ENCODE measurements at regions not wholly inside any gene's neighbourhood (a gene's known extent, or its start where the extent isn't known, plus 50 kb on each side); places are given as distances from the start of the nearest gene placed in this dataset.

- no peaks in the 10 kb centered on the region for H3K36me3 Mint-ChIP-seq (ENCODE audit: low read depth)
- Histone ChIP-seq H3K27me3 (ENCODE audit: control insufficient read depth in 1 of 2, insufficient read depth in 2 of 2, low read length in 2 of 2) (no peaks in the 10 kb centered on the region), H3K36me3 (ENCODE audit: insufficient read depth, low read length) (no peaks in the 10 kb centered on the region), H3K27ac (ENCODE audit: low read depth in 1 of 2, low read length in 2 of 2) (no peak overlapping the region), H3K4me3 (ENCODE audit: low read length) (no peak overlapping the region), H3K4me1 (ENCODE audit: insufficient read depth, low read length) (no peaks in the 10 kb centered on the region), H3K9me3 (ENCODE audit: control insufficient read depth in 1 of 2, insufficient read depth in 1 of 2, low read length in 2 of 2) (no peaks in the 10 kb centered on the region)
- ChIA-PET CTCF (no interaction called here), POLR2A (no interaction called here)
- TF ChIP-seq CTCF (IDR thresholded peaks at IDR 0.05): no peak
- no peaks in the 10 kb centered on the region for H3K4me1 Mint-ChIP-seq (ENCODE audit: low read depth)
- H3K9me3 Mint-ChIP-seq: no peaks in the 10 kb centered on the region
- H3K4me3 Mint-ChIP-seq: no peak overlapping the region
- intact Hi-C loops (cut with DNase I, micrococcal nuclease): no loop called here
- DNase-seq (no peak), ATAC-seq (ENCODE audit: poor library complexity) (no peak)
- H3K27me3 Mint-ChIP-seq: no peaks in the 10 kb centered on the region
- no peak overlapping the region for H3K27ac Mint-ChIP-seq
Observed at GRCh38 chr2:19137433-19137832, 221.0 kb downstream of the OSR1 start.

- CTCF ChIA-PET: no interaction called here
- Mint-ChIP-seq H3K27me3 (no peaks in the 10 kb centered on the region), H3K36me3 (ENCODE audit: low read depth) (no peaks in the 10 kb centered on the region), H3K4me3 (no peak overlapping the region), H3K27ac (no peak overlapping the region), H3K9me3 (no peaks in the 10 kb centered on the region), H3K4me1 (ENCODE audit: low read depth) (no peaks in the 10 kb centered on the region)
- Histone ChIP-seq H3K27ac (ENCODE audit: low read depth in 1 of 2, low read length in 2 of 2) (no peak overlapping the region), H3K4me3 (ENCODE audit: low read length) (no peak overlapping the region), H3K4me1 (ENCODE audit: insufficient read depth, low read length) (no peaks in the 10 kb centered on the region), H3K36me3 (ENCODE audit: insufficient read depth, low read length) (no peaks in the 10 kb centered on the region), H3K27me3 (ENCODE audit: control insufficient read depth in 1 of 2, insufficient read depth in 2 of 2, low read length in 2 of 2) (no peaks in the 10 kb centered on the region), H3K9me3 (ENCODE audit: control insufficient read depth in 1 of 2, insufficient read depth in 1 of 2, low read length in 2 of 2) (no peaks in the 10 kb centered on the region)
- ATAC-seq (ENCODE audit: poor library complexity) (no peak), DNase-seq (no peak)
- intact Hi-C loops (cut with DNase I, micrococcal nuclease): no loop called here
- POLR2A ChIA-PET: no interaction called here
- no peak for TF ChIP-seq CTCF (IDR thresholded peaks at IDR 0.05)
Observed at GRCh38 chr2:19132967-19133366, 225.5 kb downstream of the OSR1 start.

- Mint-ChIP-seq H3K27me3 (no peaks in the 10 kb centered on the region), H3K4me1 (ENCODE audit: low read depth) (no peaks in the 10 kb centered on the region), H3K36me3 (ENCODE audit: low read depth) (no peaks in the 10 kb centered on the region), H3K27ac (no peak overlapping the region), H3K9me3 (no peaks in the 10 kb centered on the region), H3K4me3 (no peak overlapping the region)
- Histone ChIP-seq H3K4me1 (ENCODE audit: insufficient read depth, low read length) (no peaks in the 10 kb centered on the region), H3K27ac (ENCODE audit: low read depth in 1 of 2, low read length in 2 of 2) (no peak overlapping the region), H3K9me3 (ENCODE audit: control insufficient read depth in 1 of 2, insufficient read depth in 1 of 2, low read length in 2 of 2) (no peaks in the 10 kb centered on the region), H3K4me3 (ENCODE audit: low read length) (no peak overlapping the region), H3K27me3 (ENCODE audit: control insufficient read depth in 1 of 2, insufficient read depth in 2 of 2, low read length in 2 of 2) (no peaks in the 10 kb centered on the region), H3K36me3 (ENCODE audit: insufficient read depth, low read length) (no peaks in the 10 kb centered on the region)
- intact Hi-C loops (cut with DNase I, micrococcal nuclease): no loop called here
- ChIA-PET POLR2A (no interaction called here), CTCF (no interaction called here)
- DNase-seq (no peak), ATAC-seq (ENCODE audit: poor library complexity) (no peak)
- no peak for TF ChIP-seq CTCF (IDR thresholded peaks at IDR 0.05)
Observed at GRCh38 chr2:19131871-19132270, 226.6 kb downstream of the OSR1 start.
